ENCODE measurements at regions not wholly inside any gene's neighbourhood (a gene's known extent, or its start where the extent isn't known, plus 50 kb on each side); places are given as distances from the start of the nearest gene placed in this dataset.

DNA sequence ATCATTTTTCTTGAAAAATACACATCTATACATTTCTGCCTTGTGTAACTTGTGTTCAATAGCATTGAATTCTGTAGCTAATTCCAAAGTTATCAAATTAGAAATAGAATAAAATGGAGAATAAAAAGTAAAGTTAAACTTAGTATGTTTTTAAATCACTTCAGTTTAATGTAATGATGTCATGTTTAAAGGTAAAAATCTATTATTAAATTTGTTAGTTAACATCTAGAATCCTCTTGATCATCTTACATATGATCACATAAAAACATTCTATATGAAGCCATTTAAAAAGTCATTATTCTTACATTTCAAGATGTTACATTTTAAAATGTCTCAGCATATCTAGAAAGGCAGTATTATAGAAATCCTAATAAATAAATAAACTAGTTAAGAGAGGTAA, 1163.2 kb downstream of the PLA2G4A start:
- TF ChIP-seq, protein P1, sequence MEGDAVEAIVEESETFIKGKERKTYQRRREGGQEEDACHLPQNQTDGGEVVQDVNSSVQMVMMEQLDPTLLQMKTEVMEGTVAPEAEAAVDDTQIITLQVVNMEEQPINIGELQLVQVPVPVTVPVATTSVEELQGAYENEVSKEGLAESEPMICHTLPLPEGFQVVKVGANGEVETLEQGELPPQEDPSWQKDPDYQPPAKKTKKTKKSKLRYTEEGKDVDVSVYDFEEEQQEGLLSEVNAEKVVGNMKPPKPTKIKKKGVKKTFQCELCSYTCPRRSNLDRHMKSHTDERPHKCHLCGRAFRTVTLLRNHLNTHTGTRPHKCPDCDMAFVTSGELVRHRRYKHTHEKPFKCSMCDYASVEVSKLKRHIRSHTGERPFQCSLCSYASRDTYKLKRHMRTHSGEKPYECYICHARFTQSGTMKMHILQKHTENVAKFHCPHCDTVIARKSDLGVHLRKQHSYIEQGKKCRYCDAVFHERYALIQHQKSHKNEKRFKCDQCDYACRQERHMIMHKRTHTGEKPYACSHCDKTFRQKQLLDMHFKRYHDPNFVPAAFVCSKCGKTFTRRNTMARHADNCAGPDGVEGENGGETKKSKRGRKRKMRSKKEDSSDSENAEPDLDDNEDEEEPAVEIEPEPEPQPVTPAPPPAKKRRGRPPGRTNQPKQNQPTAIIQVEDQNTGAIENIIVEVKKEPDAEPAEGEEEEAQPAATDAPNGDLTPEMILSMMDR (conservative IDR thresholded peaks at IDR 0.05; ENCODE audit: low read length), result no peak
- no peak for TF ChIP-seq EZH2phosphoT487 (IDR thresholded peaks at IDR 0.05; ENCODE audit: borderline replicate concordance, low read depth, low read length)

Measured in OCI-LY7 (cell line).